Fibroblast of lung (primary cell): ENCODE measurements at regions not wholly inside any gene's neighbourhood (a gene's known extent, or its start where the extent isn't known, plus 50 kb on each side); places are given as distances from the start of the nearest gene placed in this dataset.

ENCODE experiments used
- EZH2 ChIP-seq: IDR thresholded peaks from 2 replicates; pipeline ENCODE4 v1.5.1; 2012; ENCODE audit warnings: low read length, control low read depth, mild to moderate bottlenecking; ENCODE audit errors: missing control alignments
- TF ChIP-seq, protein P1 (sequence below), 2 donors: IDR thresholded peaks in 1 of 2; conservative IDR thresholded peaks in 1 of 2; 1 replicate in 1 of 2; 2 replicates in 1 of 2; pipeline ENCODE4 v1.5.1; 2011 to 2012; ENCODE audit warnings: low read length in 2 of 2, control low read depth in 1 of 2, inconsistent platforms in 1 of 2, low read depth in 1 of 2, mild to moderate bottlenecking in 1 of 2

DNA sequence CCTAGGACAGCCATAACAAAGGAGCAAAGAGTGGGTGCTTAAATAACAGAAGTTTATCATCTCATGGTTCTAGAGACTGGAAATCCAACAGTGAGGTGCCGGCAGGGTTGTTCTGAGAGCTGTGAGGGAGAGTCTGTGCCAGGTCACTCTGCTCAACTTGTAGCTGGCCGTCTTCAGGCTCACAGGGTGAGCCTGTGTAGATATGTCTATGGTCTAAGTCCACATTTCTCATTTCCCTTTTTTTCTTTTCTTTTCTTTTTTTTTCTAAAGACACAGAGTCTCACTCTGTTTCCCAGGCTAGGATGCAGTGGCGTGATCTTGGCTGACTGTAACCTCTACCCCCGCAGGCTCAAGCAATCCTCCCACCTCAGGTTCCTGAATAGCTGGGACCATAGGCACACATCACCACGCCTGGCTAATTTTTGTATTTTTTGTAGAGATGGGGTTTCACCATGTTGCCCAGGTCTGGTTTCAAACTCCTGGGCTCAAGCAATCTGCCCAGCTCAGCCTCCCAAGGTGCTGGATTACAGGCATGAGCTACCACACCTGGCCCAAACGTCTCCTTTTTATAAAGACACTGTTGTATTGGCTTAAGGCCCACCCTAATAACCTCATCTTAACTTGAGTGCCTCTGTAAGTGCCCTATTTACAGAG, 142.2 kb downstream of the SP3 start:
- TF ChIP-seq, protein P1, sequence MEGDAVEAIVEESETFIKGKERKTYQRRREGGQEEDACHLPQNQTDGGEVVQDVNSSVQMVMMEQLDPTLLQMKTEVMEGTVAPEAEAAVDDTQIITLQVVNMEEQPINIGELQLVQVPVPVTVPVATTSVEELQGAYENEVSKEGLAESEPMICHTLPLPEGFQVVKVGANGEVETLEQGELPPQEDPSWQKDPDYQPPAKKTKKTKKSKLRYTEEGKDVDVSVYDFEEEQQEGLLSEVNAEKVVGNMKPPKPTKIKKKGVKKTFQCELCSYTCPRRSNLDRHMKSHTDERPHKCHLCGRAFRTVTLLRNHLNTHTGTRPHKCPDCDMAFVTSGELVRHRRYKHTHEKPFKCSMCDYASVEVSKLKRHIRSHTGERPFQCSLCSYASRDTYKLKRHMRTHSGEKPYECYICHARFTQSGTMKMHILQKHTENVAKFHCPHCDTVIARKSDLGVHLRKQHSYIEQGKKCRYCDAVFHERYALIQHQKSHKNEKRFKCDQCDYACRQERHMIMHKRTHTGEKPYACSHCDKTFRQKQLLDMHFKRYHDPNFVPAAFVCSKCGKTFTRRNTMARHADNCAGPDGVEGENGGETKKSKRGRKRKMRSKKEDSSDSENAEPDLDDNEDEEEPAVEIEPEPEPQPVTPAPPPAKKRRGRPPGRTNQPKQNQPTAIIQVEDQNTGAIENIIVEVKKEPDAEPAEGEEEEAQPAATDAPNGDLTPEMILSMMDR (conservative IDR thresholded peaks at IDR 0.05 in 1 of 2, IDR thresholded peaks at IDR 0.05 in 1 of 2; ENCODE audit: low read depth in 1 of 2, low read length in 2 of 2): no peak
- TF ChIP-seq EZH2: no peak
